Astrocyte of the hippocampus (primary cell): ENCODE measurements at regions not wholly inside any gene's neighbourhood (a gene's known extent, or its start where the extent isn't known, plus 50 kb on each side); places are given as distances from the start of the nearest gene placed in this dataset.
"Not testable (repeated sequence)": the region's sequence is repeated elsewhere in the genome, so short reads cannot be mapped to it uniquely, and the experiment has no call there.

Experiments
- DNase-seq: peaks from one replicate; pipeline ENCODE4 v3.0.0; 2011; ENCODE audit warnings: low read depth, low spot score

DNA sequence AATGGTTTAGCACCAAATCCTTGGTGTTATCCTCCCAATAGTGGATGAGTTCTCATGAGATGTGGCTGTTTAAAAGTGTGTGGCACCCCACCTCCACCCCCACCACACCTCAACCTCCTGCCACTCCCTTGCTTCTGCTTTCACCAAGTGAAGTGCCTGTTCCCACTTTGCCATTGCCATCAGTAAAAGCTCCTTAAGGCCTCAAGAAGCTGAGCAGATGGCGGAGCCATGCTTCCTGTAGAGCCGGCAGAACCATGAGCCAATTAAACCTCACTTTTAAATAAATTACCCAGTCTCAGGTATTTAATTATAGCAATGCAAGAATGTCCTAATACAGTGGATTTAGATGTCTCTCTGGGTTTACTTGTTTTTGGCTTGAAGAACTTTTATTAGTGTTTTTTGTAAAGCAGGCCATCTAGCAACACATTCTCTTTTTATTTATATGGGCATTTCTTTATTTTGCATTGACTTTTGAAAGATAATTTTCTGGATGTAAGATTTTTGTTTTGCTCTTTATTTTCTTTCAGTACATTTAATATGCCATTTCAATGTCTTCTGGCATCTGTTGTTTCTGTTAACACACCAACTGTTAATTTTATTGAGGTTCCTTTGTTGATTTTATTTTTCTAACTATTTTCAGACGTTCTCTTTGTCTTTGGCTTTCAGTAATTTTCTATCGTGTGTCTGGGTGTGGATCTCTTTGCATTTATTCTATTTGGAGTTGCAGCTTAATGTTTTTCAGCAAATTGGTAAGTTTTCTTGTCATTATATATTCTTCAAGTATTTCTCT, 724.5 kb upstream of the CNTN5 start:
- no peak for DNase-seq

DNA sequence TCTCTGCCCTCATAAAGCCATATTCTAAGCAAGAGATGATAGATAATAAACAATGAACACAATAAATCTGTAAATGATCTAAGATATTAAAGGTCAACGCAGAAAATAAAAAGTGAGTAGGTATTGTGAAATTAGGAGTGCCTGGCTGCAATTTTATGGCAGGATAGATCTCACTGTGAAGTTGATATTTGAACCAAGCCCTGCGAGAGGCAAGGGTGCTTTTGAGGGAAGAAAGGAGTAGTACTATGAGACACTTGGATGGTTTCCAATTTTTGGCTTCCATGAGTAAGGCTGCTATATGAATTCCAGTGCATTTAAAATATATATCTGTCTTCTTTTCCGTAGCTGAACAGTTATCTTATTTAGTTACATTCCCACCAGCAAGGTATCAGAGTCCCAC, 720.0 kb upstream of the CNTN5 start:
- DNase-seq: no peak

DNA sequence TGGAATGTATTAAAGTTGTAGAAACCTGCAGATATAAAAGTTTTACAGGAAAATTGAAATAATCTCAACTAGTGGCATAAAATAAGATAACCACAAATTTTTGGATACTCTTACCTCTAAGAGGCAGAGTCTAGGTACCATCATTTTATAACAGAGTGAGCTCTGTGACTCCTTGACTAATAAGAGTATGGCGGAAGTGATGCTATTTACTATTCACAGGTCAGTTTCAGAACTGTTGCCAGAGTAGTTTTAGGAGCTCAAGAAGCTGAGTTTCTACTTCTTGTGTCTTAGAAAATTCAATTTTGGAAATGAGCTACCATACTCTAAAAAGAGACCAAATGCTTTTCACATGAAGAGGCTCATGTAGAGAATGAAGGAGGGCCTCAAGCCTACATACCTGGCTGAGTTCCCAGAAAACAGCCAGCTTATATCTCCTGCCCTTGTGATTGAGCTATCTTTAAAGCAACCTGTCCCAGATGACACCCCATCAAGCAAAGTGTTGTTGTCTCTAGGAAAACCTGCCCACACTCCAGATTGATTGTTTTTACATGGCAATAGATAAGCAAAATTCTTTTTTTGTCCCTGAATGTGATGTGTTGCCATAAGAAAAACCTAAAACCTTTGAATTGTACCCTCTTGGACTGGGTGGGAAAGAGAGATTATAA, 712.8 kb upstream of the CNTN5 start:
- DNase-seq: no peak

DNA sequence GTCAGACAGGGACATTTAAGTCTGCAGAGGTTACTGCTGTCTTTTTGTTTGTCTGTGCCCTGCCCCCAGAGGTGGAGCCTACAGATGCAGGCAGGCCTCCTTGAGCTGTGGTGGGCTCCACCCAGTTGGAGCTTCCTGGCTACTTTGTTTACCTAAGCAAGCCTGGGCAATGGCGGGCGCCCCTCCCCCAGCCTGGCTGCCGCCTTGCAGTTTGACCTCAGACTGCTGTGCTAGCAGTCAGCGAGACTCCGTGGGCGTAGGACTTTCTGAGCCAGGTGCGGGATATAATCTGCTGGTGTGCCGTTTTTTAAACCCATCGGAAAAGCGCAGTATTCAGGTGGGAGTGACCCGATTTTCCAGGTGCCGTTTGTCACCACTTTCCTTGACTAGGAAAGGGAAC, 690.4 kb upstream of the CNTN5 start:
- DNase-seq: not testable (repeated sequence)

DNA sequence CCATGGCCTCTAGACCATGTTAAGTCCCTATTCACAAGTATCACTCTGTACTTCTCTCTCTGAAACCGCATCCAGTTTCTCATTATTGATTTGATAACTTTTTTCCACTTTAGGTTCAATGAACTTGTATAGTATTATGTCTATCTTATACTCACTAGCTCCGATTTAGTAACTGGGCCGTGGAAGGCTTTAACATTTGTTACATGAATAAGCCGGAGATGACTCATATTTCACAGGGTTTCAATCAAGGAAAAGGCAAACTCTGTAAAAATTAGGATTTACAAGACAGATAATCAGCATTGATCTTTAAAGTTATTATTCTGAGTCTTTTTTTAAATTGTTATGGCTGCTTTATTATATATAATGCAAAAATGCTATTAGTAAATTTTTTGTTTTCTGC, 662.2 kb upstream of the CNTN5 start:
- no peak for DNase-seq

DNA sequence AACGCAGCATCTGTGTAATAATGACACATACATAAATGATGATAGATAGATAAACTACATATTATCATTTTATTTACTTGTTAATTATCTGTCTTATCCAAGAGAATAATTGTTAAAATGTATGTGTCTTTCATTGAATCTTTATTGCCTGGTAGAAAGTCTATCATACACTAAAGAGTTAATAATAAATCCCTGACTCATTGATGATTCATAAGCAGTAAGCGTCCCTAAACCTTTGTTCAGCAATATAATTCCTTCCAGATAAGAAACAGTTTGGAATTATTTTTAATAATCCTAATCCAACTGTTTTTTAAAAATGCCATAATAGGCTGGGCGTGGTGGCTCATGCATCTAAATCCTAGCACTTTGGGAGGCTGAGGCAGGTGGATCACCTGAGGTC, 655.6 kb upstream of the CNTN5 start:
- DNase-seq: no peak

DNA sequence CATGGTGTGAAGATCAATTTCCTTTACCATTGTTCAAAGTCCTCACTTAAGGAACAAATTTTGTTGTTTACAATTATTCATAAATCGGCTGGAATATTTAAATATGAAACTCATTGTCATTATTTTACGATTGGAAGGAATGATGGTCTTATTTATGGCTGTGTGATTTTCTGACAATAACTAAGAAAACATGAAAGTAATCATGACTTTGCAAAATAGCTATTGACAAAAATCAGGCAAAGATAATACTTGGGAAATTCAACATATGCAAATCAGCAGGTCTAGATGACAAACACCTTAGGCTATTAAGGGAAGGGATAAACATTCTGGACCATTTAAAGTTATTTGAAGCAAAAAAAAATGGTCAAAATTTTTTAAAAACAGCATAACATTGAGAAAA, 654.8 kb upstream of the CNTN5 start:
- DNase-seq: no peak

DNA sequence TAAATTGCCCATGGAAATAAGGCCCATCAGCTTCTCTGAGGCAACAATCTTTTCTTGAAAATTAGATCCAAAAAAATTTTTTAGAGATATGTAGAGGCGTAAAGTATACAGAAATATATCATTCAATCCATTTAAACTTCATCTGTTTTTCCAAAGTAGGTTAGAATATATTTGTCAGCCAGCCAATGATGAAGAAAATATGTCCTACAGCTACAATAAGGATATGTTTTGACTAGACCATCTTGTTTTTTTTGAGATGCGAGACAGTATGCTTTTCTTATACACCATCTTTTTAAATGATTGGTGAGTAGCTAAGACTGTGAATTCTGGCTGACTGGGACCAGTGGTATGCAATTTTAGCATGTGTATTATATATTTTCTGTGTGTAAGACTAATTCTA, 630.4 kb upstream of the CNTN5 start:
- no peak for DNase-seq

DNA sequence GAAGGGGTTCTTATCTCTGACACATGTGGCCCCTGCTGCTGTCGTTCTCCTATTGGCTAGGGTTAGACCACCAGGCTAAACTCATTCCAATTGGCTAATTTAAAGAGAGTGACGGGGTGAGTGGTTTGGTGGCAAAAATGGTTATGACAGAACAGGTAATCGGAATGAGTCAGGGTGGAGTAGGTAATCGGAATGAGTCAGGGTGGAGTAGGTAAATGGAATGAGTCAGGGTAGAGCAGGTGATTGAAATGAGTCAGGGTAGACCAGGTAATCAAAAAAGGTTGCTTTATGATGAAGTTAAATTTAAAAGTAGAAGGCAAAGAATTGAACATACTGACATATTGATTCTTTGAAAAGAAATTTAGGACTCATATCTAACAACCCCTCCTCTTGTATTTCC, 626.2 kb upstream of the CNTN5 start:
- not testable (repeated sequence) for DNase-seq

DNA sequence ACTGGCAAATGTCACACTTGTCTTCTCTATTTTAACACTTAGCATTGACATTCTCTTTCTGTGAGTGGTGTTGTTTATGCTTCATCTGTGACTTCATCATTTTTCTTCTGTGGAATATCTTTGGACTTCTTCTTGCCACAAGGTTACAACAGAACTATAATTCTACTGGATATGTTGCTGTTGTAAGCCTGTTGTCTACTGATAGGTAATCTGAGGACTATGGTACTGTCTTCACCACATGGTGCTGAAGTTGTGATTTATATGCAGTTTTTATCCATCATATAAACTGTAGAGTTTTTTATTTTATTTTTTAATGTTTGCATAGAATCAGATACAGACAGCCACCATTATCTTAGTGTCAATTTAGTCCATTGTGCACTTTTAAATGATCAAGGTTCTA, 622.2 kb upstream of the CNTN5 start:
- no peak for DNase-seq

DNA sequence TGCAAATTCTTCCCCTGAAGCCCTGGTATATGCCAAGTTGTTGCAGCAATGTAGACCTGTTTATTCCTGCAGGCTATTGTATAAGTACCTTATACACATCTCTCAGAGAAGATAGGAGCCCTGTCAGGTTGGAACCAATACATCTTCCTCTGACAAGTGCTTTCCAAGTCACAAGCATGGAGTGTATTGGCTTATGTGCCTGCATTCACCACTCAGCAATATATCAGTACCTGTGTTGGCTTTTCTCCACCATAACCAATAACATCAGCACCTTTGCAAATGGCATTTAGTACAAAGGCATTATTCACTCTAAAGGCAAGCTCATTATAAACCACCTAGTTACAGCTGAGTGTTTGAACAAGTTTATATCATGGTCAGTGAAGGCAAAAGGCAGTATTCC, 611.7 kb upstream of the CNTN5 start:
- DNase-seq: no peak

DNA sequence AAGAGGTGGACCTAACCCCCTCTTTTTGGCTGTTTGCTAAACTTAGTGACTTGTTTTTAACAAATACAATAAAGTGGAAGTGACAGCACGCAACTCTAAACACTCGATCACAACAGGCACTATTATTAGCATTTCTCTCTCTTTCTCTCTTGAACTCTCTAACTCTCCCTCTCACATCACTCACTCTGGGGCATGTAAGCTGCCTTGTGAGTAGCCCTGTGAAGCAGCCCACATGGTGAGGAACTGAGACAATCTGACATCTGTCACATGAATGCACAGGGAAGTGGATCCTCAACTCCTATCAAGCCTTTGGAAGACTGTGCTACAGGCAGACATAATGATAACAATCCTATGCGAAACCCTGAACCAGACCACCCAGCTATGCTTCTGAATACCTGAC, 609.0 kb upstream of the CNTN5 start:
- DNase-seq: no peak

DNA sequence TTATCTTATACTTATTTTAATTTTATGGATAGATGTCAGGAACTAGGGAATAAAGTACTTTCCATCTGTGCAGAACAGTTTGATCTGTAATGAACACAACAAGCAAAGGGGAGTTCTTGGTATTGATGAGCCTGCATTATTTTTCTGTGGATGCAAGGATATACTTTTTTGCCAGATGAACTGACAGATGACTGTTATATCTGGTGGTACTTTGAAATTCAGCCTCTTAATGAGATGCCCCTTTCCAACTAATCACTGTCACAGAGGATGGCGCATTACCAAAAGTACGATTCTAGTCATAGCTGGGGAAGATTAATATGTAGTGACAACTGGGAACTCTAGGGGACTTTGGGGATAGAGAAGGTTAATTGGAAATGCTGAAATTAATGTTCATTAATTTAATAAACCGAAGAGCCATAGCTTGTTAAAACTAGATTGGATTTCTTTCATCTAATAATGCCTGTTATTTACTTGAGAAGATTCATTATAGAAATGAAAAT, 603.4 kb upstream of the CNTN5 start:
- DNase-seq: no peak

DNA sequence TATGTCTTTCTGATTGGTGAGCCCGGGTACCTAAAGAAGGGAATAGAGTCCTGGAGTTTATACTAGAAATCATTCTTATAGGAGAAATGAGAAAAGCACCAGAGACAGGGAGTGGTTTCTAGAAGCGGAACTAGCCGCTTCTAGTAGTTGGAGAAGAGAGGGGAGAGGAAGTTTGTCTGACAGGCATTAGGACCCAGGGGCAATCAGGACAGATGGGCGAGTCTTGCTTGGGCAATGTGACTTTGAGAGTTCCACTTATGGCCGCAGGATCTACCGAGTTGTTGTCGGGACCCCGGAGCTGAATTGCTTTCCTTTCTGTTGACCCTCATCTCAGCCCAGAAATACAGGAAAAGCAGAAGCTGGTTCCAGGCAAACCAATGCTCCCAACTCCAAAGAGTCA, 596.8 kb upstream of the CNTN5 start:
- DNase-seq: no peak

DNA sequence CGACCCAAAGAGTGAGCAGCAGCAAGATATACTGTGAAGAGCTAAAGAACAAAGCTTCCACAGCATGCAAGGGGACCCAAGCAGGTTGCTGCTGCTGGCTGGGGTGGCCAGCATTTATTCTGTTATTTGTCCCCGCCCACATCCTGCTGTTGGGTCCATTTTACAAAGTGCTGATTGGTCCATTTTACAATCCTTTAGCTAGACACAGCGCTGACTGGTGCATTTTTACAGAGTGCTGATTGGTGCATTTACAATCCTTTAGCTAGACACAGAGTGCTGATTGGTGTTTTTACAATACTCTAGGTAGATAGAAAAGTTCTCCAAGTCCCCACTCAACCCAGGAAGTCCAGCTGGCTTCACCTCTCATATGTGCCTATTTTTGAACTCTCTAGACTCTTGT, 596.0 kb upstream of the CNTN5 start:
- DNase-seq: not testable (repeated sequence)

DNA sequence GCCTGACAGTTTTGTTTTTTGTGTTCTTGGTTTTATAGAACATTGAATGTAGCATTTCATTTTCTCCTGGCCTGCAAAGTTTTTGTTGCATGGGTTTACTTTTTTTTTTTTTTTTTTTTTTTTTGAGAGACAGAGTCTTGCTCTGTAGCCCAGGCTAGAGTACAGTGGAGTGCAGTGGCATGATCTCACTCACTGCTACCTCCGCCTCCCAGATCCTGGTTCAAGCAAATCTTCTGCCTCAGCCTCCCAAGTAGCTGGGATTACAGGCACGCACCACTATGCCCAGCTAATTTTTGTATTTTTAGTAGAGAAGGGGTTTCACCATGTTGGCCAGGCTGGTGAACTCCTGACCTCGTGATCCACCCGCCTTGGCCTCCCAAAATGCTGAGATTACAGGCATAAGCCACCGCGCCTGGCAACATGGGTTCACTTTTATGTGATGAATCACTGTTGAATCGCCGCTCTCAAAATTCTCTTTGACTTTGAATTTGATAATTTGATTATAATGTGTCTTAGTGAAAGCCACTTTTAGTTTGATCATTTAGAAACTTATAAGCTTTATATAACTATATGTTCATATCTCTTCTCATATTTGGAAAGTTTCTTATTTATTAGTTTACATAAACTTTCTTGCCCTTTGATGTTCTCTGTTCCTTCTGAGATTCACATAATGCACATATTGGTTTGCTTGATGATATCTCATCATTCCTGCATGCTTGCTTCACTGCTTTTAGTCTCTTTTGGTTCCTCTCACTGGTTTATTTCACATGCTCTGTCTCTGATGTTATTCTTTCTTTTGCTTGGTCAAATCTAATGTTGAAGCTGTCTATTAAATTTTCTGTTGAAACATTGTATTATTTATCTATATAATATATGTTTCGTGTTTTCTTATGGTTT, 589.0 kb upstream of the CNTN5 start:
- DNase-seq: no peak

DNA sequence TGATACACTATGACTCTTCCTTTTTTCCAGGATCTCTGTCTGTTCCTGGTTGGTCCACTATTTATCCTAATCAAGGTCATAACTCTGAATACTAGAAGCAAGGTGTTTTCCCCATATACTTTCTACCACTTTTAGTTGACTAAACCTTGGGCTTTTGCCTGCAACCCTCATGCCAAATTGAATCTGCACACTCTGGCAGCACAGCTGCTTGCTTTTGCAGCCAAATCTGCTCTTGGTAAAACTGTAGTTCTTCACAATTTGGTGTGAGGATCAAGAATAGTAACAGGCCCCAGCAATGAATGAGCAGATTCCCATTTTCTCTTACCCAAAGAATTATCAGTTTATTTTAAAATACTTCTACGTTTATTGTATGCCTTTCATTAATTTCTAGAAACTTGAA, 586.5 kb upstream of the CNTN5 start:
- no peak for DNase-seq

DNA sequence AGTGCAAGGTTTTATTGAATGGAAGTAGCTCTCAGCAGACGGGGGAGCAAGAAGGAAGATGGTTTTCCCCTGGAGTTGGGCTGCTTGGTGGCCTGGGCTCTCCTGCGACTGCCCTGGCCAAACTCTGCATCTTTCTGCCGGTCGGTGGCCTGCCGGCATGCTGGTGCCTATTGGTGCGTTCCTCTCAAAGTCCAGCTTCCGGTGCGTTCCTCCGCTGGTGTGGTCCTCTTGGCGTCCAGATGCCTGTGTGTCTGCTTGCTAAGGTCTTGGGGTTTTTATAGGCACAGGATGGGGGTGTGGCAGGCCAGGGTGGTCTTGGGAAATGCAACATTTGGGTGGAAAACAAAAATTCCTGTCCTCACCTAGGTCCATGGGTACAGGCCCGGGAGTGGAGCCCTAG, 567.4 kb upstream of the CNTN5 start:
- no peak for DNase-seq

DNA sequence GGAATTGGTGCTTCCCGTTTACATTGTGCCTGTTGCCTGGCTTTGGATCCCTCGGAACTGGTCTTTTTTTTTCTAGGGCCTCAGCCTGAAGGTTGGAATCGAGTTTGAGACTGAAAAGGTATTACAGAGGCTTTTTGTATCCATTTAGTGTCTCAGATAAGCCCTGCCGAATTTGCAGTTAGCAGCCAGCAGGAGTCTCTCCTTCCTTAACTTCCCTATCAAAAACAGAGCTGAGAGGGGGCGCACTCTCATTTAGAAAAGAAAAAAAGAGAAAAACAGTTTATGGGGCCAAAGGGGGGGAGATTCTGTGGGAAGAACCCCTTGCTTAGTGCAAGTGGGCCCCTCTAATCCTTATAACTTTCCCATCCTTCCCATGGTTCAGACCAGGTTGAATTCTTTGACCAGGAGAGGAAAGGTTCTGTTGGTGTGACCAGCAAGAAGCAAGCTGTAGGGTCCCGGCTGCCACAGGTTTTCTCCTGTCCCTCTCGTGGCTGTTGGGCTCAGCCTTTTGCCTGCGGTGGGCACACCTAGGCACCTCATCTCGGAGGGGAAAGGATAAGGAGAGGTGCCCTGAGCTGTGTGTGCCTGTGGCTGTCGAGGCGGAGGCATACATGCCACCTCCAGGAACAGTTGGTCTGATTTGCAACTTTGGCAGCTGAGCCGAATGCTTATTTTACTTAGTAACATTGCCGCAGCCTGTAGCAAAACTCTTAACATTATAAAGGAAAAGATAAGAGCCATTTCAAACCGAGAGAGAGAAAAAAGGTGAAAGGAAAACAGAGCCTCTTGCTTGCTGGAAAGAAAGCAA, 565.0 kb upstream of the CNTN5 start:
- no peak for DNase-seq

DNA sequence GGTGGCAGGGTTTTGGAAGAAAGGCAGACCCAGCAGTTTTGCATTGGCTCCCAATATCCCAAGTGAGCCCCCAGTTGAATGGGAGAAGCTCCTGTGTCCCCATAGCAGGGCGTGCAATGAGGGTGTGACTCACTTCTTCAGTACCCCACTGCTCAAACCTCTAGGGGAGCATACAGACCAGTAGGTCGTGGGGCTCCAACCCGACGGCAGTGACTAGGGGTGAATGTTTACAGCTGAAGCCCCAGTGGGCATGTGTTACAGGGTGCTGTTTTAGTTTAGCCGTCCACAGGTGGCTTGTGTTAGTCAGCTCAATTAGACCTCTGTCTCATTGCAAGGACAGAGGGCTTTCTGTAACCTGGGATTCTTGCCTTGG, 564.5 kb upstream of the CNTN5 start:
- no peak for DNase-seq

DNA sequence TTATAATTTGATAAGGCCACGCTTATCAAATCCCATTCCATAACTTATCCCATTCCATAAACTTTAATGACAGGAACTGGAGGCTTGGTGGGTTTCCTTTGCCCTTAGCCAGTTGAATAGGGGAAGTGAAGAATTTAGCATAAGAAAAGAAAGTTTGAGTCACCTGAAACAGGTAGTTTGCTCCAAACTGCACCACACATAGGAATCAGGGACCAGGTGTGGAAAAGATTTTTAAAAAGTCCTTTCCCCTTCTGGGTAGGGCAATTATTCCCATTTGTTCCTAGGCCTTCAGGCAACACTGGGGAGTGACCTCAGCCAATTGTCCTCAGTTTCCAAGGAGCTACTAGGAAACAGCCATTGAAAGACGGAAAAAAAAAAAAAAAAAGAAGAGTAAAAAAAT, 525.7 kb upstream of the CNTN5 start:
- DNase-seq: no peak

DNA sequence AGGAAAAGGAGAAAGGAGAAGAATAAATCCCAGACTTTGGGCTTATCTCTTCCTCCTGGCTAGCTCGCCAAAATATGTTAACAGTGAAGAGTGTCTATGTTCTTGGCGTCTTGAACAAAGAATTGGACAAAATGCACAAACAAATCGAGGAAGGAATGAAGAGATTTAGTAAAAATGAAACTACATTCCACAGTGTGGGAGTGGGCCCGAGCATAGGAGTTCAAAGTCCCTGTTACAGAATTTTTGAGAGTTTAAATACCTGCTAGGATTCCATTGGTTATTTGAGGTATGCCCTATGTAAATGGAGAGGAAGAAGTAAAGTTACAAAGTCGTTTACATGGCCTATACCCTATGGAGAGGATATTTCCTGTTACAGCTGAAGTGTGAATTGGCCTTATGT, 525.1 kb upstream of the CNTN5 start:
- no peak for DNase-seq
